ENCODE measurements at regions not wholly inside any gene's neighbourhood (a gene's known extent, or its start where the extent isn't known, plus 50 kb on each side); places are given as distances from the start of the nearest gene placed in this dataset.
"Not testable (repeated sequence)": the region's sequence is repeated elsewhere in the genome, so short reads cannot be mapped to it uniquely, and the experiment has no call there.

DNA sequence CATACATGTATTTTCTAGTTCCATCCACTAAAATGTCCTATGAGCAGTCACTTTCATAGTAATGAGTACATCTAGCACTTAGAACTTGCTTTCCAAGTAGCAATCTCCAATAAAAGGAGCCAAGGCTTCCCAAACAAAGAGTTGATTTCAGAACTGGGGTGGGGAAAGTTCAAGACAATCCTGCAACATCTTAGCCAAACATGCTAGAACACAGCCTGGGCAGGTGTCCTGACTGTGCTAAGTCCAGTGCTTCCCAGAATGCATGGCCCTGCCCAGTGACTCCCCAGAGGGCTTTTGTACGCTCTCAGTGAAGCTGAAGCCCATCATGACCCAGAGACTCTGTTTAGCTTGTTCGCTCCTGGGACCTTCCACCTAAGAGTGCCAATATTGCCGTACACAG lies 106.7 kb upstream of the UBAC2 start:
- Histone ChIP-seq H3K36me3 (ENCODE audit: insufficient read depth, low read length) (no peaks in the 10 kb centered on the region), H3K9me2 (ENCODE audit: low read depth, low read length) (no peaks in the 10 kb centered on the region), H3K9me3 (ENCODE audit: low read length) (no peaks in the 10 kb centered on the region), H2AFZ (ENCODE audit: low read length) (no peak overlapping the region), H3K9ac (ENCODE audit: low read length) (no peak overlapping the region), H3K27ac (ENCODE audit: low read depth, low read length, poor library complexity, severe bottlenecking) (no peak overlapping the region), H4K20me1 (ENCODE audit: insufficient read depth, low read length) (no peaks in the 10 kb centered on the region), H3K27me3 (ENCODE audit: insufficient read depth, low read length) (no peaks in the 10 kb centered on the region), H3F3A (ENCODE audit: insufficient read depth, low read length) (no peaks in the 10 kb centered on the region), H3K4me3 (ENCODE audit: low read depth, low read length, poor library complexity, severe bottlenecking) (no peak overlapping the region), H3K4me2 (ENCODE audit: low read length) (no peak overlapping the region), H3K79me2 (ENCODE audit: insufficient read depth, low read length) (no peaks in the 10 kb centered on the region), H3K4me1 (ENCODE audit: insufficient read depth, low read length, severe bottlenecking) (no peaks in the 10 kb centered on the region)
- no peak for TF ChIP-seq CTCF (IDR thresholded peaks at IDR 0.05; ENCODE audit: low read length)
- no peak for TF ChIP-seq EZH2 (IDR thresholded peaks at IDR 0.05; ENCODE audit: borderline replicate concordance, low read length)

GRCh38 chr13:99101831-99102230 lies 98.8 kb upstream of the UBAC2 start:
- not testable (repeated sequence) for H3K27me3 ChIP-seq (ENCODE audit: insufficient read depth, low read length); H3K4me3 ChIP-seq (ENCODE audit: low read depth, low read length, poor library complexity, severe bottlenecking); H2AFZ ChIP-seq (ENCODE audit: low read length); H3K9ac ChIP-seq (ENCODE audit: low read length); H4K20me1 ChIP-seq (ENCODE audit: insufficient read depth, low read length); H3K4me2 ChIP-seq (ENCODE audit: low read length); H3K9me3 ChIP-seq (ENCODE audit: low read length); H3K27ac ChIP-seq (ENCODE audit: low read depth, low read length, poor library complexity, severe bottlenecking); H3K4me1 ChIP-seq (ENCODE audit: insufficient read depth, low read length, severe bottlenecking); H3F3A ChIP-seq (ENCODE audit: insufficient read depth, low read length); H3K36me3 ChIP-seq (ENCODE audit: insufficient read depth, low read length); H3K9me2 ChIP-seq (ENCODE audit: low read depth, low read length); H3K79me2 ChIP-seq (ENCODE audit: insufficient read depth, low read length)

GRCh38 chr13:99103536-99103935 lies 97.1 kb upstream of the UBAC2 start:
- no peak overlapping the region for H3K4me2 ChIP-seq (ENCODE audit: low read length)
- TF ChIP-seq EZH2 (IDR thresholded peaks at IDR 0.05; ENCODE audit: borderline replicate concordance, low read length) = no peak
- TF ChIP-seq CTCF (IDR thresholded peaks at IDR 0.05; ENCODE audit: low read length) = no peak
- H3K79me2 ChIP-seq (ENCODE audit: insufficient read depth, low read length) = no peaks in the 10 kb centered on the region
- H3K27ac ChIP-seq (ENCODE audit: low read depth, low read length, poor library complexity, severe bottlenecking) = no peak overlapping the region
- H3K9me2 ChIP-seq (ENCODE audit: low read depth, low read length) = no peaks in the 10 kb centered on the region
- no peaks in the 10 kb centered on the region for H3K36me3 ChIP-seq (ENCODE audit: insufficient read depth, low read length)
- no peaks in the 10 kb centered on the region for H3F3A ChIP-seq (ENCODE audit: insufficient read depth, low read length)
- H2AFZ ChIP-seq (ENCODE audit: low read length) = no peak overlapping the region
- no peak overlapping the region for H3K4me3 ChIP-seq (ENCODE audit: low read depth, low read length, poor library complexity, severe bottlenecking)
- no peaks in the 10 kb centered on the region; the same call in 1 of the 2 replicates for H3K27me3 ChIP-seq (ENCODE audit: insufficient read depth, low read length)
- H3K9ac ChIP-seq (ENCODE audit: low read length) = no peak overlapping the region
- no peaks in the 10 kb centered on the region for H3K4me1 ChIP-seq (ENCODE audit: insufficient read depth, low read length, severe bottlenecking)
- H4K20me1 ChIP-seq (ENCODE audit: insufficient read depth, low read length) = no peaks in the 10 kb centered on the region
- H3K9me3 ChIP-seq (ENCODE audit: low read length) = no peaks in the 10 kb centered on the region

- no peaks in the 10 kb centered on the region for H3K36me3 ChIP-seq (ENCODE audit: insufficient read depth, low read length)
- H3K4me3 ChIP-seq (ENCODE audit: low read depth, low read length, poor library complexity, severe bottlenecking) = no peak overlapping the region
- no peaks in the 10 kb centered on the region; the same call in 1 of the 2 replicates for H3K27me3 ChIP-seq (ENCODE audit: insufficient read depth, low read length)
- H3F3A ChIP-seq (ENCODE audit: insufficient read depth, low read length) = no peaks in the 10 kb centered on the region
- H3K79me2 ChIP-seq (ENCODE audit: insufficient read depth, low read length) = no peaks in the 10 kb centered on the region
- H4K20me1 ChIP-seq (ENCODE audit: insufficient read depth, low read length) = no peaks in the 10 kb centered on the region
- no peaks in the 10 kb centered on the region for H3K4me1 ChIP-seq (ENCODE audit: insufficient read depth, low read length, severe bottlenecking)
- H2AFZ ChIP-seq (ENCODE audit: low read length) = no peak overlapping the region
- H3K9me3 ChIP-seq (ENCODE audit: low read length) = no peaks in the 10 kb centered on the region
- TF ChIP-seq CTCF (IDR thresholded peaks at IDR 0.05; ENCODE audit: low read length) = no peak
- no peak for TF ChIP-seq EZH2 (IDR thresholded peaks at IDR 0.05; ENCODE audit: borderline replicate concordance, low read length)
- H3K4me2 ChIP-seq (ENCODE audit: low read length) = no peak overlapping the region
- no peak overlapping the region for H3K27ac ChIP-seq (ENCODE audit: low read depth, low read length, poor library complexity, severe bottlenecking)
- no peak overlapping the region for H3K9ac ChIP-seq (ENCODE audit: low read length)
- no peaks in the 10 kb centered on the region for H3K9me2 ChIP-seq (ENCODE audit: low read depth, low read length)
Measured at GRCh38 chr13:99104396-99104795, 96.3 kb upstream of the UBAC2 start.
